Cardiac muscle cell (in vitro differentiated cells and primary cell): ENCODE measurements at regions not wholly inside any gene's neighbourhood (a gene's known extent, or its start where the extent isn't known, plus 50 kb on each side); places are given as distances from the start of the nearest gene placed in this dataset.

ENCODE experiments used
- DNase-seq, 2 donors: peaks; one replicate each; pipeline versions ENCODE4 v3.0.0 to v3.0.0-alpha.2; 2010 to 2017; ENCODE audit warnings: low read depth in 1 of 2, low spot score in 1 of 2
- H3K27ac ChIP-seq: fragments of 200-600 bp; sonication (generic); 2 replicates; pipeline ENCODE4 v1.5.1; 2016
- H3K27me3 ChIP-seq: fragments of 200-600 bp; sonication (generic); 2 replicates; pipeline ENCODE4 v1.6.0; 2016; ENCODE audit warnings: control low read depth
- H3K36me3 ChIP-seq: fragments of 200-600 bp; sonication (generic); 2 replicates; pipeline ENCODE4 v1.5.1; 2016; ENCODE audit warnings: control low read depth
- H3K4me1 ChIP-seq: fragments of 200-600 bp; sonication (generic); 2 replicates; pipeline ENCODE4 v1.8.1; 2017; ENCODE audit warnings: low read depth, mild to moderate bottlenecking, mixed run types
- H3K4me3 ChIP-seq: fragments of 200-600 bp; sonication (generic); 2 replicates; pipeline ENCODE4 v1.5.1; 2016; ENCODE audit warnings: mild to moderate bottlenecking
- H3K9me3 ChIP-seq: fragments of 200-600 bp; sonication (generic); 2 replicates; pipeline ENCODE4 v1.5.1; 2017; ENCODE audit warnings: low read depth, mild to moderate bottlenecking, control low read depth
- CTCF ChIP-seq: IDR thresholded peaks from 2 replicates; pipeline ENCODE4 v1.5.1; 2012; ENCODE audit warnings: low read depth, mild to moderate bottlenecking, low read length

GRCh38 chr10:83195021-83195420 lies 944.3 kb upstream of the GHITM start:
- TF ChIP-seq CTCF, result no peak

GRCh38 chr10:83199374-83199773 lies 939.9 kb upstream of the GHITM start:
- no peak for DNase-seq
- H3K27ac ChIP-seq, result no peak overlapping the region
- no peaks in the 10 kb centered on the region for H3K27me3 ChIP-seq
- no peak for TF ChIP-seq CTCF
- no peak overlapping the region for H3K4me3 ChIP-seq
- no peaks in the 10 kb centered on the region for H3K36me3 ChIP-seq
- H3K4me1 ChIP-seq, result no peaks in the 10 kb centered on the region
- no peaks in the 10 kb centered on the region for H3K9me3 ChIP-seq

More at GRCh38 chr10:83195021-83195420, 944.3 kb upstream of the GHITM start:
- H3K27ac ChIP-seq, result no peak overlapping the region
- DNase-seq, result no peak
- H3K27me3 ChIP-seq, result no peaks in the 10 kb centered on the region
- no peaks in the 10 kb centered on the region for H3K4me1 ChIP-seq
- H3K4me3 ChIP-seq, result no peak overlapping the region
- H3K36me3 ChIP-seq, result no peaks in the 10 kb centered on the region
- H3K9me3 ChIP-seq, result no peaks in the 10 kb centered on the region

GRCh38 chr10:83205861-83206260 lies 933.4 kb upstream of the GHITM start:
- DNase-seq, result no peak

GRCh38 chr10:83212632-83213334 lies 926.5 kb upstream of the GHITM start:
- H3K36me3 ChIP-seq, result no peaks in the 10 kb centered on the region
- no peaks in the 10 kb centered on the region for H3K27me3 ChIP-seq
- DNase-seq, result peak in 1 of 2 donors; percentile 7
- TF ChIP-seq CTCF, result no peak
- no peaks in the 10 kb centered on the region for H3K4me1 ChIP-seq
- no peak overlapping the region for H3K27ac ChIP-seq
- H3K9me3 ChIP-seq, result no peaks in the 10 kb centered on the region
- H3K4me3 ChIP-seq, result no peak overlapping the region

More at GRCh38 chr10:83205861-83206260, 933.4 kb upstream of the GHITM start:
- H3K4me3 ChIP-seq, result no peak overlapping the region
- H3K4me1 ChIP-seq, result no peaks in the 10 kb centered on the region
- no peaks in the 10 kb centered on the region for H3K27me3 ChIP-seq
- no peak overlapping the region for H3K27ac ChIP-seq
- no peaks in the 10 kb centered on the region for H3K36me3 ChIP-seq
- no peak for TF ChIP-seq CTCF
- H3K9me3 ChIP-seq, result no peaks in the 10 kb centered on the region

GRCh38 chr10:83214136-83214535 lies 925.2 kb upstream of the GHITM start:
- no peaks in the 10 kb centered on the region for H3K36me3 ChIP-seq
- no peaks in the 10 kb centered on the region for H3K9me3 ChIP-seq
- H3K27me3 ChIP-seq, result no peaks in the 10 kb centered on the region
- no peak overlapping the region for H3K4me3 ChIP-seq
- DNase-seq, result no peak
- H3K4me1 ChIP-seq, result no peaks in the 10 kb centered on the region
- no peak overlapping the region for H3K27ac ChIP-seq
- TF ChIP-seq CTCF, result no peak
